Femur (tissue), 1 donor: ENCODE measurements at regions not wholly inside any gene's neighbourhood (a gene's known extent, or its start where the extent isn't known, plus 50 kb on each side); places are given as distances from the start of the nearest gene placed in this dataset.

Experiments used
- DNase-seq: peaks from one replicate; pipeline ENCODE4 v3.0.0-alpha.2; 2017

- DNase-seq = no peak
Measured at GRCh38 chr7:16084875-16085274, 336.5 kb downstream of the CRPPA start.

DNA sequence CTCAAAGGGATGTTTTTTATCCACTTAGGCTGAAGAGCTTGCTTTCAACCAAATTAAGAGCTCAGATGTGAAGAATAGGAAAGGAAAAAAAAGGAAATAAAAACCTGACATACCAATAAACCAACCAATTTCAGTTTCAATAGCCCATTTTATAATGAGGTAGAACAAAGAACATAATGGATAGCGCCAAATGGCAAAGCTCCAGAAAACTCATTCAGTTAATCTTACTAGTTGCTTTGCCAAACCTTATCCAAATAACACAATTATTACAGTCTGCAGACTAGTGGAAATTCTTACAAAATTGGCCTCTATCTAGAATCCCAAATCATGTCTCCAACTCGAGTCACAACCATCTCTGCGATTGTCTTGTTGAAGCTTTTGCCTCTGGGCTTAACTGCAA is 337.0 kb downstream of the CRPPA start:
- DNase-seq = no peak

DNA sequence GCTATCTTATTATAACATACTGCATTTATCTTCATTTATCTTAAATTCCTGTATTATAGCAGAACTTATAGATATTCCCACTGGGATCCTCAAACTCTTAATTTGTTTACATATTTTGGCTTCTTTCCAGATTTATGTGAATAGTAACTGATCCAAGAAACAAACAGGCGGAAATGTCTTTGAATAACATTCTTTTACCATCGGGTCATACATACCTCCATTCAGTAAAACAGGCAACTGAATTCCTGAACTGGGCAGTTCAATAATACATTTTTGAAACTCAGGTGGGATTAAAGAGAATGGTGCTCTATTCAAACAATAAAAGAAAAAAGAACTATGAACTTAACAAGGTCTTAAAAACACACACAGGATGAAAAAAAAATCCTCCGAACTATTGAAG is 337.4 kb downstream of the CRPPA start:
- no peak for DNase-seq

- no peak for DNase-seq
Measured at GRCh38 chr7:16080131-16080530, 341.2 kb downstream of the CRPPA start.

GRCh38 chr7:16079723-16080122 is 341.6 kb downstream of the CRPPA start:
- DNase-seq = no peak

GRCh38 chr7:16078076-16078952 is 343.0 kb downstream of the CRPPA start:
- DNase-seq = peak; percentile 32

GRCh38 chr7:16071246-16071857 is 350.0 kb downstream of the CRPPA start:
- DNase-seq = peak; percentile 55

GRCh38 chr7:16070806-16071205 is 350.5 kb downstream of the CRPPA start:
- no peak for DNase-seq

- no peak for DNase-seq
Measured at GRCh38 chr7:16069998-16070397, 351.3 kb downstream of the CRPPA start.

GRCh38 chr7:16068183-16068582 is 353.2 kb downstream of the CRPPA start:
- no peak for DNase-seq

GRCh38 chr7:16067711-16068110 is 353.6 kb downstream of the CRPPA start:
- DNase-seq = no peak

DNA sequence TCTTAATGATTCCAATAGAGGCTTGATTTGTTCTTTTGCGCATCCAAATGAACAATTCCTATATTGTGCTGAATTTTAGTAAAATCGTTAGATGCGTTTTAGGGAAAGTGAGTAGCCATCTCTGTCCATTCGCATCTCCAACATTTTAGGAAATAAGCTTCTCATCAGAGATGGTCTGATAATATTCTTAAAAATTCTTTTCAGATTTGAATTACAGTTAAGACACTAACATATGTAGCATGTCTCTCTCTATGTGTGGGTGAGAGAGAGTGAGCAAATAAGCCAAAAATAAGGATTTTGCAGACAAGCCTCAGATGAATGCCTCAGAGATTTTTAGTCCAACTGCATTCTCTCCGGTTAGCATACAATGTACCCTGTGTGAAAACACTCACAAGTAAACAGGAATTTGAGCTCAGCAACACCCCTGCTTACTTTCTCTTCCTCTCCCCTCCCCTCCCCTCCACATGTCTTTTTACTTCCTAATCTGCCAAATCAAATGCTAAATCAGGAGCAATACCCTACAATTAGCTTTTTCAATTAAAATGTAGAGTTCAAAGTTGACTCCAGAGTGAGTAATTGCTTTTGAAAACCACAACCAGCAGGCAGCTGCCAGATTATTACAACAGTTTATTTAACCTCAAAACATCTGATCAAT is 354.4 kb downstream of the CRPPA start:
- DNase-seq = no peak

DNA sequence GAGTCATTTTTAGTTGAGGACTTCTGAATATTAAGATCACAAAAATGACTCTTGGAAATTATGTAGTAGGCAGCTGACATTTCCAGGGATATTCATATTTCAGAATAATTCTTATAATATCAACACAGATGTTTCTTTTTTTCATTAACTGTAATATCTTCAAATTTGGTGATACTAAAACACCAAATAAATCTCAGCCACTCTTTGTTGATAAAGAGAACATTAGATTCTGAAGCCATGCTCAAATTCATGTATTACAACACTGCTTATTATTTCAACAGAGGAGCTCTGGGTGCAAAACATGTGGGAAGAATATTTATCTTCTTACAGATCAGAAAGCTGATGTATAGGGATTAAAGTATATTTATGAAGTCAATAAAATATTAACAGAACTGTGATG is 355.4 kb downstream of the CRPPA start:
- no peak for DNase-seq

GRCh38 chr7:16063716-16064675 is 357.3 kb downstream of the CRPPA start:
- DNase-seq = peak; percentile 62

DNA sequence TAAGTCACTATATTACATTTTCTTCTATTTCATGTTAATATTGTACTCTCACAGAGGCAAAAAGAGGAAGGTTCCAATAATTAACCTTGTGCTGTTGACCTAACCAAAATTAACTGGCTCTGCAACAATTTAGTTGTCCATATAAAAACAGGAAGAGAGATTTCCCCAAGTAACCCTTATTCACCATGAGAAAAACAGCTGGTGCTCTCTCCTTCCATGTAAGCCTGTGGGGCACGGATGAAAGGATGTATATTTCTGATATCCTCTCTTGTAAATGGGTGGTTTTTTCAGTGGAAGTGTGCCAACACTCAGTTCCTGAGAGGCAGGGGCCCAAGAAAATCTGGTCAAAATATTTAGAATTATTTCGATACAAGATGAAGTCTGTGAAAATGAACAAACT is 358.1 kb downstream of the CRPPA start:
- DNase-seq = no peak

DNA sequence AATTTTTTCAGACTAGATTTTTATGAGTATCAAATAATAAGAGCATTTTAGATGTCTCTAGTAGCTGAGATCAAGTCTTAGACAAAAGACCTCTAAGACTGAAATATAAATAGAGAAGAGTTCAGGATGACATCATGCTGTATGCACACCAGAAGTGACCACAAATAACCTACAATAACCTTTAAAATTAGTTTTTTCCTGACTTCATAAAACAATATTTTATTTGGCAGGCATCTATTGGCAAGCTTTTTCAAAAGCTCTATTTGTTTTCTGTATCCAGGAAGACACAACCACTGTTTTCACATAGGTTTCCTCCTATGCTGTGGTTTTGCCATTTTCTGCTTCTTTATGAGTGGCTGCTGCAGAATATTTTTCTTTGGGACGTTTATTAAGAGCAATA is 359.1 kb downstream of the CRPPA start:
- no peak for DNase-seq

DNA sequence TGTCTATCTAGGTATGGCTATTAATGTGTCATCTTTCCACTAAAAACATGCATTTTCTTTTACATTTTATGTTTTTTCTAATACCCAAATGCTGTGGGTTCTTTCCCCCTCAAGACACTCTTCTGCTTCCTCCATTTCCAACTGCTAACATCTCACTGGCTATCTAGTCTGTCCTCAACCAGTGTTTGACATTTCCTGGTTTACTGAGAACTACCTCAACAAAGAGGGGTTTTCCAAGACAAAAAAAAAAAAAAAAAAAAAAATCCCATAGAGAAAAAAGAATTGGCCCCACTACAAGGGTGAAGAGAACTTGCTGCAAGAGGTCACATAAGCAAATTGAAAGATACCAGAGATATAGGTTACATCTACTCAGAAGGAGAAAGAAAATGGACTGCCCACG is 359.7 kb downstream of the CRPPA start:
- DNase-seq = no peak

- no peak for DNase-seq
Measured at GRCh38 chr7:16061011-16061410, 360.3 kb downstream of the CRPPA start.

DNA sequence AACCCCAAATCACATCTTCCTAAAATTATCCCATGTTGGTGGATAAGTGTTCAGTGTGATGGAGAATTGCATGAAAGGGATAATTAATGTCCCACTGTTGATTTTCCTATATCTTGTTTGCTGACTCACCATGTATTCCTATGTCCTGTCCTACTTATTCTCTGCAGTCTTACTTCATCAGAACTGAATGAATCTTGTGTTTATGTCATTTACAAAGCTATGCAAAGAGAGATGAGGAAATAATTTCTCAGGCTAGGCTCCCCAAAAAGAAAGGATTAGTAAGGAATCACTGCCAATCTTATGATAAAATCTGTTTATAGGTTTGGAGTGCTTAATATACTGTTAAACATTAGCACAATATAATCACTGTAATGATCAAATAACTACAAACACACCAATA is 360.8 kb downstream of the CRPPA start:
- no peak for DNase-seq

DNA sequence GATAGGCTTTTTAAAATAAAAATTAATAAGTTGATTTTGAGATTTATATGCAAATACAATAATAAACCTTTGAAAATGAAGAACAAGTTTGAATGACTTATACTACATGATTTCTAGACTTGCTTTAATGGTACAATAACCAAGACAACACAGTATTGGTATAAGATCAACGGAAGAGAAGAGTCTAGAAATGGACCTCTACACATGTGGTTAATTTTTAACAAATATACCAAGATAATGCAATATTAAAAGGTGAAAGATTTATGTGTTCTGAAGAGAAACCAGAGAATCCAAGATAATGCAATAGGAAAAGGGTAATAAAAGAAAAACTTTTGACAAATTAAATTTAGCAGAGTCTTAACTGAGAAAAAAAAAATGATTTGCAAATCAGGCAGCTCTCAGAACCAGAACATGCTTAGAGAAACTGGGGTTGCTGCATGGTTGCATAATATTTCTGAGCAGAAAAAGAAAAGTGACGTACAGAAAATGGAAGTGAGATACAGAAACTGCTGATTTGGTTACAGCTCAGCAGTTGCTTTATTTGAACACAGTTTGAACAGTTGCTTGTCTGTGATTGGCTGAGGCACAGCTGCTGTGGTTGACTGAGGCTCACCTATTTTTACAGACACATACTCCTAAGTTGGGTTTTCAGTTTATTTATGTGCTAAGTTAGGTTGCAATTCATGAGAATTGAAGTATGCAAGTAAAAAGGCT is 365.9 kb downstream of the CRPPA start:
- DNase-seq = no peak

DNA sequence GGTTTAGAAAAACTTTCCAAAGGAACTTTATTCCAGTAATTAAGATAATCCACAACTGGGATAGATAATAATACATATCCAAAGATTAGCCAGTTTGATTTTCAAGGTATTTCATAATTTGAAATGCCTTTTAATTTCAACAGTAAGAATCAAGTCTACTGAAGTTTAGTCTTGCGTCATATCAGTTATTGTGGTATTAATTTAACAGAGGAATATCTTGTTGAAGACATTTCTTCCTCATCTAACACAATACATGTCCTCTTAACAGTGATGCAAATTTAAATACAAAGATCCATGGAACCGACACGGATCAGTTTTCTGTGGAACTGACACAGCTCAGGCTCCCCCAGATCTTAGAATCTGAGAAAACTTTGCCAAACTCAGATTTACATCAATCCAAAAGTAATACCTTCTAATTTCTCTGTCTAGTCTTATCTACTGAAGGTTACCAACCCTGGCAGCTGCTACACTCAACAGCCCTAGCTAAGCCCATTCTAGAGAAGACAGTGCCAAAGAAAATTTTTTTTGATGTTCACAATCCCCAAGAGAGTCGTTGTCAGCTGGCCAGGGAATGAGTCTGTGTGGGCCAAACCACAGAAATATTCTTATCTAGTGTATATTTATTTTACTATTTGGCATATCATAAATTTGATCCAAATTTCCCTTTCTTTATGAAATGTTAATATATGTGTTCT is 365.2 kb upstream of the MEOX2 start:
- no peak for DNase-seq

DNA sequence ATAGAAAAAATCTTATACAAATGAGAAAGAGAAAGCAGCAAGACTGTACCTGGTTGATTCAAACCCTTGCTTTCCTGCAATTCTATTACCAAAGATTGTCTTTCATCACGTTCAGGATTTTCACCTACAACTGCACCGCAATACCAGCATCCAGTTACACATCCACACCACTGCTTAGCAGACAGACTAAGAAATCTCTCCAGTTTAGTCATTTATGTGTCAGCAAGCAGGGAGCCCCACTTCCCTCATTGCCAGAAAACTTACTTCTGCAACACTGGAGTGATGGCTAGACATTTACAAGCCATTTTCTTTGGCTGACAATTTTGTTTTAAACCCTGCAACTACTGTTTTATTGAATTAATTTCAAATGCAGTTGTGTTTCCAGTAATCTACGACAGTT is 359.6 kb upstream of the MEOX2 start:
- DNase-seq = no peak
